Spleen (tissue), 11 donors: ENCODE measurements at regions not wholly inside any gene's neighbourhood (a gene's known extent, or its start where the extent isn't known, plus 50 kb on each side); places are given as distances from the start of the nearest gene placed in this dataset.
"Not testable (repeated sequence)": the region's sequence is repeated elsewhere in the genome, so short reads cannot be mapped to it uniquely, and the experiment has no call there.

Experiments
- DNase-seq: peaks from one replicate; pipeline ENCODE4 v3.0.0-alpha.2; 2020
- H3K27ac ChIP-seq, 8 donors: fragments of 200-600 bp; sonication (generic) in 7 of 8; 1 replicate in 4 of 8; 2 replicates in 4 of 8; pipeline versions ENCODE4 v1.5.0 to v1.8.0; 2016 to 2021; ENCODE audit warnings: inconsistent platforms in 4 of 8, mild to moderate bottlenecking in 4 of 8, moderate library complexity in 1 of 8
- H3K27me3 ChIP-seq, 7 donors: fragments of 200-600 bp; sonication (generic) in 6 of 7; replicated peaks in 1 of 7; 1 replicate in 4 of 7; 2 replicates in 3 of 7; pipeline versions ENCODE4 v1.5.0 to v1.8.0; 2016 to 2021; ENCODE audit warnings: inconsistent platforms in 3 of 7, mild to moderate bottlenecking in 1 of 7
- H3K36me3 ChIP-seq, 6 donors: fragments of 200-600 bp; sonication (generic) in 5 of 6; 1 replicate in 4 of 6; 2 replicates in 2 of 6; pipeline versions ENCODE4 v1.5.0 to v1.8.0; 2016 to 2021; ENCODE audit warnings: inconsistent platforms in 2 of 6
- H3K4me1 ChIP-seq, 6 donors: fragments of 200-600 bp; sonication (generic) in 5 of 6; 1 replicate in 3 of 6; 2 replicates in 3 of 6; pipeline versions ENCODE4 v1.5.0 to v1.8.0; 2016 to 2021; ENCODE audit warnings: inconsistent platforms in 3 of 6
- H3K4me3 ChIP-seq, 8 donors: fragments of 200-600 bp; sonication (generic) in 7 of 8; 1 replicate in 4 of 8; 2 replicates in 4 of 8; pipeline versions ENCODE4 v1.5.0 to v1.8.0; 2016 to 2021; ENCODE audit warnings: inconsistent platforms in 4 of 8, mild to moderate bottlenecking in 4 of 8, moderate library complexity in 2 of 8
- H3K9me3 ChIP-seq, 8 donors: fragments of 200-600 bp; sonication (generic) in 7 of 8; 1 replicate in 4 of 8; 2 replicates in 4 of 8; pipeline versions ENCODE4 v1.5.0 to v1.8.0; 2016 to 2021; ENCODE audit warnings: inconsistent platforms in 4 of 8
- CTCF ChIP-seq, 11 experiments: fragments of 200-600 bp in 7 of 11; fragments of 450-650 bp in 4 of 11; sonication (generic) in 4 of 11; IDR thresholded peaks in 8 of 11; conservative IDR thresholded peaks in 3 of 11; 1 replicate in 7 of 11; 2 replicates in 4 of 11; pipeline versions ENCODE4 v1.4.0 to v1.8.0; 2016 to 2021; ENCODE audit warnings: antibody characterized with exemption in 11 of 11, inconsistent platforms in 4 of 11, mild to moderate bottlenecking in 1 of 11
- POLR2A ChIP-seq, 3 donors: fragments of 450-650 bp; IDR thresholded peaks; one replicate each; pipeline ENCODE4 v1.5.1; 2017; ENCODE audit warnings: antibody characterized with exemption in 3 of 3, mild to moderate bottlenecking in 1 of 3
- POLR2AphosphoS5 ChIP-seq, 3 donors: sonication (generic); formaldehyde crosslinking; IDR thresholded peaks; one replicate each; pipeline ENCODE4 v1.5.1; 2017; ENCODE audit warnings: antibody characterized with exemption in 3 of 3
- WGBS, 5 donors: extraction: QIAGEN DNeasy Blood & Tissue Kit in 3 of 5; methylation state at CpG; one replicate each; pipeline versions ENCODE4 v1.1.5 to v1.1.7; 2013 to 2018; 5-methylcytosine and 5-hydroxymethylcytosine counted together
- intact Hi-C: fragments of 100-400 bp; cut with DNase I; formaldehyde crosslinking; loops from one replicate; pipeline ENCODE4 v1.15.0; 2023; ENCODE audit warnings: low total_unique reads
- donor health status: healthy with polysubstance abuse.
- donor health status: DM: no; HTN: no; CAD: no; lungs with moderate emphysema.
- donor health status: DM: no; HTN: no; CAD: no.
- donor health status: Bipolar disorder and iron deficiency.
- donor health status: healthy.
- donor health status: DM: no; HTN: no; CAD: no.
- donor health status: DM: yes; HTN: yes; CAD: no.

- DNase-seq: peak; percentile 56
- Histone ChIP-seq H3K27ac (no peak overlapping the region), H3K36me3 (no peaks in the 10 kb centered on the region), H3K4me3 (no peak overlapping the region), H3K4me1 (peaks cover 0 to 7% (median 0%) of the 10 kb centered on the region in 6 donors), H3K9me3 (no peaks in the 10 kb centered on the region), H3K27me3 (no peaks in the 10 kb centered on the region)
- TF ChIP-seq POLR2A (IDR thresholded peaks at IDR 0.05) (no peak), POLR2AphosphoS5 (IDR thresholded peaks at IDR 0.05) (no peak)
- 94 to 97% (median 95%) methylated on average over 22 to 26 of the region's 26 CpGs for WGBS, 5 donors
- intact Hi-C loops: no loop called here
Measured at GRCh38 chr3:106135451-106136160, 266.8 kb upstream of the CBLB start.

GRCh38 chr3:106139826-106140225 is 271.0 kb upstream of the CBLB start:
- WGBS, 5 donors: 81 to 93% (median 90%) methylated on average over 1 of the region's 1 CpG
- no peak overlapping the region for H3K4me3 ChIP-seq

GRCh38 chr3:106140431-106140830 is 271.6 kb upstream of the CBLB start:
- DNase-seq: no peak
- H3K36me3 ChIP-seq: no peaks in the 10 kb centered on the region
- H3K4me3 ChIP-seq: no peak overlapping the region
- TF ChIP-seq POLR2A (IDR thresholded peaks at IDR 0.05): no peak
- TF ChIP-seq POLR2AphosphoS5 (IDR thresholded peaks at IDR 0.05): no peak
- TF ChIP-seq CTCF (IDR thresholded peaks at IDR 0.05 in 8 of 11, conservative IDR thresholded peaks at IDR 0.05 in 3 of 11): no peak
- peaks cover 0 to 3% (median 1%) of the 10 kb centered on the region in 8 donors for H3K9me3 ChIP-seq
- H3K4me1 ChIP-seq: no peaks in the 10 kb centered on the region
- H3K27ac ChIP-seq: no peak overlapping the region
- no peaks in the 10 kb centered on the region for H3K27me3 ChIP-seq
- intact Hi-C loops: no loop called here

More at GRCh38 chr3:106139826-106140225, 271.0 kb upstream of the CBLB start:
- H3K27ac ChIP-seq: no peak overlapping the region
- DNase-seq: no peak
- intact Hi-C loops: no loop called here
- no peaks in the 10 kb centered on the region for H3K36me3 ChIP-seq
- no peaks in the 10 kb centered on the region for H3K9me3 ChIP-seq
- H3K27me3 ChIP-seq: no peaks in the 10 kb centered on the region
- H3K4me1 ChIP-seq: no peaks in the 10 kb centered on the region
- no peak for TF ChIP-seq POLR2AphosphoS5 (IDR thresholded peaks at IDR 0.05)
- no peak for TF ChIP-seq CTCF (IDR thresholded peaks at IDR 0.05 in 8 of 11, conservative IDR thresholded peaks at IDR 0.05 in 3 of 11)
- no peak for TF ChIP-seq POLR2A (IDR thresholded peaks at IDR 0.05)

- no peak for DNase-seq
- WGBS, 5 donors: 89 to 97% (median 95%) methylated on average over 2 of the region's 2 CpGs
- H3K4me3 ChIP-seq: no peak overlapping the region
Measured at GRCh38 chr3:106144030-106144429, 275.2 kb upstream of the CBLB start.

GRCh38 chr3:106148440-106149082 is 279.7 kb upstream of the CBLB start:
- H3K9me3 ChIP-seq: peaks cover 0 to 28% (median 12%) of the 10 kb centered on the region in 8 donors
- H3K4me1 ChIP-seq, H3K27me3 ChIP-seq, H3K36me3 ChIP-seq, intact Hi-C loops, H3K27ac ChIP-seq, H3K4me3 ChIP-seq: not testable (repeated sequence)
- peak; percentile 71 for DNase-seq
- WGBS, 5 donors: 94 to 99% (median 96%) methylated on average over 9 to 28 of the region's 28 CpGs

More at GRCh38 chr3:106144030-106144429, 275.2 kb upstream of the CBLB start:
- Histone ChIP-seq H3K4me1 (no peaks in the 10 kb centered on the region), H3K9me3 (peaks cover 0 to 28% (median 12%) of the 10 kb centered on the region in 8 donors), H3K27me3 (no peaks in the 10 kb centered on the region), H3K27ac (no peak overlapping the region), H3K36me3 (no peaks in the 10 kb centered on the region)
- TF ChIP-seq POLR2AphosphoS5 (IDR thresholded peaks at IDR 0.05): no peak
- TF ChIP-seq POLR2A (IDR thresholded peaks at IDR 0.05): no peak
- TF ChIP-seq CTCF (IDR thresholded peaks at IDR 0.05 in 8 of 11, conservative IDR thresholded peaks at IDR 0.05 in 3 of 11): no peak
- intact Hi-C loops: no loop called here
